Mesenchymal stem cell (in vitro differentiated cells and primary cell): ENCODE measurements at regions not wholly inside any gene's neighbourhood (a gene's known extent, or its start where the extent isn't known, plus 50 kb on each side); places are given as distances from the start of the nearest gene placed in this dataset.

ENCODE experiments used
- DNase-seq: peaks from one replicate; pipeline ENCODE4 v3.0.0-alpha.2; 2013
- H2AFZ ChIP-seq: one replicate; pipeline ENCODE4 v1.6.1; 2013; ENCODE audit warnings: low read depth, mild to moderate bottlenecking, control low read depth, inconsistent platforms, low read length, moderate library complexity
- H2AK5ac ChIP-seq: 2 replicates; pipeline ENCODE4 v1.6.1; 2013; ENCODE audit warnings: low read length, moderate library complexity, mild to moderate bottlenecking, inconsistent platforms; ENCODE audit not compliant: severe bottlenecking
- H2BK120ac ChIP-seq: one replicate; pipeline ENCODE4 v1.6.1; 2013; ENCODE audit warnings: low read depth, mild to moderate bottlenecking, inconsistent platforms, low read length, moderate library complexity
- H2BK12ac ChIP-seq, 2 experiments: one replicate each; pipeline ENCODE4 v1.6.1; 2013; ENCODE audit warnings: inconsistent platforms in 2 of 2, low read length in 2 of 2, mild to moderate bottlenecking in 2 of 2, moderate library complexity in 2 of 2, control low read depth in 1 of 2
- H2BK15ac ChIP-seq: one replicate; pipeline ENCODE4 v1.6.1; 2013; ENCODE audit warnings: mild to moderate bottlenecking, low read depth, inconsistent platforms; ENCODE audit not compliant: poor library complexity, severe bottlenecking
- H2BK5ac ChIP-seq: 2 replicates; pipeline ENCODE4 v1.6.1; 2013; ENCODE audit warnings: low read depth, mild to moderate bottlenecking, low read length, control low read depth, inconsistent platforms; ENCODE audit not compliant: poor library complexity, severe bottlenecking
- H3K14ac ChIP-seq, 2 experiments: one replicate each; pipeline ENCODE4 v1.6.1; 2013; ENCODE audit warnings: inconsistent platforms in 2 of 2, low read length in 2 of 2, control low read depth in 1 of 2, mild to moderate bottlenecking in 1 of 2, moderate library complexity in 1 of 2
- H3K18ac ChIP-seq, 2 experiments: one replicate each; pipeline ENCODE4 v1.6.1; 2013; ENCODE audit warnings: inconsistent platforms in 2 of 2, low read length in 2 of 2, control low read depth in 1 of 2, low read depth in 1 of 2, mild to moderate bottlenecking in 1 of 2
- H3K23ac ChIP-seq, 2 experiments: one replicate each; pipeline ENCODE4 v1.6.1; 2013; ENCODE audit warnings: inconsistent platforms in 2 of 2, low read length in 2 of 2, mild to moderate bottlenecking in 2 of 2, moderate library complexity in 2 of 2, control low read depth in 1 of 2
- H3K27ac ChIP-seq: 2 replicates; pipeline ENCODE4 v1.5.1; 2013; ENCODE audit warnings: mild to moderate bottlenecking, moderate library complexity, low read length, control low read depth, inconsistent platforms; ENCODE audit not compliant: poor library complexity, severe bottlenecking
- H3K27me3 ChIP-seq, 2 experiments: 2 replicates each; pipeline versions ENCODE4 v1.6.1 to v1.7.0; 2013; ENCODE audit warnings: low read length in 2 of 2, mild to moderate bottlenecking in 2 of 2, moderate library complexity in 2 of 2, control low read depth in 1 of 2, inconsistent platforms in 1 of 2; ENCODE audit not compliant: control insufficient read depth in 1 of 2, insufficient read depth in 1 of 2
- H3K36me3 ChIP-seq, 2 experiments: 2 replicates each; pipeline versions ENCODE4 v1.6.1 to v1.7.0; 2013; ENCODE audit warnings: low read length in 2 of 2, control low read depth in 1 of 2, inconsistent platforms in 1 of 2, low read depth in 1 of 2, mild to moderate bottlenecking in 1 of 2; ENCODE audit not compliant: insufficient read depth in 2 of 2, control insufficient read depth in 1 of 2
- H3K4ac ChIP-seq, 2 experiments: one replicate each; pipeline ENCODE4 v1.6.1; 2013; ENCODE audit warnings: inconsistent platforms in 2 of 2, low read length in 2 of 2, mild to moderate bottlenecking in 2 of 2, moderate library complexity in 2 of 2, control low read depth in 1 of 2, low read depth in 1 of 2
- H3K4me1 ChIP-seq: 2 replicates; pipeline ENCODE4 v1.6.1; 2013; ENCODE audit warnings: low read depth, low read length, control low read depth; ENCODE audit not compliant: control insufficient read depth, insufficient read depth
- H3K4me2 ChIP-seq: 2 replicates; pipeline ENCODE4 v1.6.1; 2013; ENCODE audit warnings: low read length, mild to moderate bottlenecking, inconsistent platforms; ENCODE audit not compliant: poor library complexity, severe bottlenecking
- H3K4me3 ChIP-seq, 2 experiments: 2 replicates each; pipeline versions ENCODE4 v1.5.1 to v1.7.0; 2013; ENCODE audit warnings: low read length in 2 of 2, mild to moderate bottlenecking in 2 of 2, control low read depth in 1 of 2, low read depth in 1 of 2; ENCODE audit not compliant: insufficient read depth in 1 of 2
- H3K79me1 ChIP-seq: replicated peaks from 2 replicates; pipeline ENCODE4 v1.6.1; 2013; ENCODE audit warnings: mild to moderate bottlenecking, control low read depth, low read length, inconsistent platforms; ENCODE audit not compliant: poor library complexity, severe bottlenecking
- H3K9ac ChIP-seq: 2 replicates; pipeline ENCODE4 v1.7.0; 2013; ENCODE audit warnings: mild to moderate bottlenecking, low read length, moderate library complexity
- H3K9me3 ChIP-seq: 2 replicates; pipeline ENCODE4 v1.7.0; 2013; ENCODE audit warnings: mild to moderate bottlenecking, low read length; ENCODE audit not compliant: control insufficient read depth
- H4K8ac ChIP-seq: one replicate; pipeline ENCODE4 v1.6.1; 2013; ENCODE audit warnings: inconsistent platforms, mild to moderate bottlenecking, low read length, moderate library complexity
- H4K91ac ChIP-seq: one replicate; pipeline ENCODE4 v1.6.1; 2013; ENCODE audit warnings: mild to moderate bottlenecking, low read length, inconsistent platforms
- WGBS: methylation state at CpG from one replicate; pipeline ENCODE4 v1.1.7; 2013; ENCODE audit warnings: mixed read lengths; 5-methylcytosine and 5-hydroxymethylcytosine counted together

- H2BK12ac ChIP-seq, result no peak overlapping the region
- H3K4me2 ChIP-seq, result no peak overlapping the region
- no peak overlapping the region for H2BK15ac ChIP-seq
- WGBS, result 63% methylated on average over 1 of the region's 2 CpGs
- H3K4me1 ChIP-seq, result no peaks in the 10 kb centered on the region
- H3K9ac ChIP-seq, result no peak overlapping the region
- DNase-seq, result no peak
- no peak overlapping the region for H3K4ac ChIP-seq
- no peak overlapping the region for H3K18ac ChIP-seq
- no peak overlapping the region for H3K23ac ChIP-seq
- no peaks in the 10 kb centered on the region for H3K79me1 ChIP-seq
- peaks cover 3% of the 10 kb centered on the region for H3K9me3 ChIP-seq
- no peak overlapping the region for H3K4me3 ChIP-seq
- H4K91ac ChIP-seq, result no peak overlapping the region
- H3K36me3 ChIP-seq, result no peaks in the 10 kb centered on the region
- H3K14ac ChIP-seq, result no peak overlapping the region
- H2AK5ac ChIP-seq, result no peak overlapping the region
- no peak overlapping the region for H2BK120ac ChIP-seq
- no peak overlapping the region for H4K8ac ChIP-seq
- H3K27ac ChIP-seq, result no peak overlapping the region
- H2AFZ ChIP-seq, result no peak overlapping the region
- H3K27me3 ChIP-seq, result no peaks in the 10 kb centered on the region
- H2BK5ac ChIP-seq, result no peak overlapping the region
Observed at GRCh38 chr6:67391955-67392354, 1243.1 kb upstream of the ADGRB3 start.

- Histone ChIP-seq H4K8ac (no peak overlapping the region), H3K9ac (no peak overlapping the region), H3K23ac (no peak overlapping the region), H2AK5ac (no peak overlapping the region), H3K14ac (no peak overlapping the region), H3K27ac (no peak overlapping the region), H2BK15ac (no peak overlapping the region), H2AFZ (no peak overlapping the region), H3K4me2 (no peak overlapping the region), H3K4me1 (no peaks in the 10 kb centered on the region), H3K79me1 (no peaks in the 10 kb centered on the region), H3K27me3 (no peaks in the 10 kb centered on the region), H3K4me3 (no peak overlapping the region), H2BK120ac (no peak overlapping the region), H2BK12ac (no peak overlapping the region), H3K18ac (no peak overlapping the region), H4K91ac (no peak overlapping the region), H3K4ac (no peak overlapping the region), H2BK5ac (no peak overlapping the region), H3K9me3 (peaks cover 2% of the 10 kb centered on the region), H3K36me3 (no peaks in the 10 kb centered on the region)
- 86% methylated on average over 1 of the region's 1 CpG for WGBS
- DNase-seq, result no peak
Observed at GRCh38 chr6:67369679-67370078, 1265.4 kb upstream of the ADGRB3 start.

GRCh38 chr6:67362976-67363375 is 1272.1 kb upstream of the ADGRB3 start:
- H3K4ac ChIP-seq, result no peak overlapping the region
- H3K23ac ChIP-seq, result no peak overlapping the region
- no peaks in the 10 kb centered on the region for H3K4me1 ChIP-seq
- no peak overlapping the region for H2AK5ac ChIP-seq
- H2AFZ ChIP-seq, result no peak overlapping the region
- H2BK12ac ChIP-seq, result no peak overlapping the region
- no peak overlapping the region for H2BK120ac ChIP-seq
- H3K79me1 ChIP-seq, result no peaks in the 10 kb centered on the region
- no peak overlapping the region for H3K9ac ChIP-seq
- no peak overlapping the region for H3K14ac ChIP-seq
- no peak overlapping the region for H3K4me2 ChIP-seq
- no peak overlapping the region for H2BK15ac ChIP-seq
- H3K36me3 ChIP-seq, result no peaks in the 10 kb centered on the region
- H3K9me3 ChIP-seq, result peaks cover 6% of the 10 kb centered on the region
- 82% methylated on average over 5 of the region's 5 CpGs for whole genome bisulfite sequencing
- no peaks in the 10 kb centered on the region for H3K27me3 ChIP-seq
- no peak overlapping the region for H4K91ac ChIP-seq
- H4K8ac ChIP-seq, result no peak overlapping the region
- no peak overlapping the region for H3K4me3 ChIP-seq
- DNase-seq, result no peak
- H3K18ac ChIP-seq, result no peak overlapping the region
- H2BK5ac ChIP-seq, result no peak overlapping the region
- no peak overlapping the region for H3K27ac ChIP-seq

- Histone ChIP-seq H3K9ac (no peak overlapping the region), H2BK15ac (no peak overlapping the region), H2BK12ac (no peak overlapping the region), H2BK5ac (no peak overlapping the region), H3K23ac (no peak overlapping the region), H3K27ac (no peak overlapping the region), H3K4me3 (no peak overlapping the region), H3K4me1 (no peaks in the 10 kb centered on the region), H4K8ac (no peak overlapping the region), H3K79me1 (no peaks in the 10 kb centered on the region), H3K4ac (no peak overlapping the region), H2AK5ac (no peak overlapping the region), H3K36me3 (no peaks in the 10 kb centered on the region), H3K4me2 (no peak overlapping the region), H3K18ac (no peak overlapping the region), H3K14ac (no peak overlapping the region), H2BK120ac (no peak overlapping the region), H3K27me3 (no peaks in the 10 kb centered on the region), H4K91ac (no peak overlapping the region), H2AFZ (peak overlapping the region; percentile 63), H3K9me3 (peaks cover 6% of the 10 kb centered on the region)
- WGBS, result no CpG with 5 or more reads among the region's 2 CpGs
- no peak for DNase-seq
Observed at GRCh38 chr6:67361264-67361663, 1273.8 kb upstream of the ADGRB3 start.
